ENCODE measurements at regions not wholly inside any gene's neighbourhood (a gene's known extent, or its start where the extent isn't known, plus 50 kb on each side); places are given as distances from the start of the nearest gene placed in this dataset.

DNA sequence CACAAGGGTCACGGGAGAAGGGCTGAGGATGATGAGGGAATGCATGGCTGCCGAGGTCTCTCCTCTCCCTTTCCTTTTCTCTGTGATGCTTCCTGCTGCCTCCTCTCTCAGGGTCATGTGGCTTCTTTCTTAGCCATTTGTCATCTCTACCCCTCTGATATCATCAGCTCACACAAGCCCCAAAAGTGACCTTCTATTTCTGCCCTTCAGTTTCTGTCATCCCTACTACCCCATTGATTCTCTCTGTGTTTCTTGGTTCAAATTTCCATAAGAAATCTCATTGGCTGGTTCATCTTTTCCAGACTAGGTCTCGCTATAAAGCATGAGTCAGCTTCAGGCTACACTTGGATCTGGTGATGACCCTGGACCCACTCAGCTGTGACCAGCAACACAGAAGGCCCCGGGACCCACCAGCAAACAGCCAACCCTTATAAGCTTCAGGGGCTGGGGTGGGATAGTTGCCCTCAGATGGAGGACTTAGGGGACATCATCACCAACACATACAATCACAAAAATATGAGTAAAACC lies 284.3 kb downstream of the SKAP2 start:
- Histone ChIP-seq H3K4me1 (no peaks in the 10 kb centered on the region), H3K27me3 (no peaks in the 10 kb centered on the region), H3K36me3 (no peaks in the 10 kb centered on the region), H3K4me3 (no peak overlapping the region), H3K27ac (no peak overlapping the region), H3K9me3 (no peaks in the 10 kb centered on the region)
- TF ChIP-seq POLR2A (IDR thresholded peaks at IDR 0.05) = no peak
- TF ChIP-seq, protein P1, sequence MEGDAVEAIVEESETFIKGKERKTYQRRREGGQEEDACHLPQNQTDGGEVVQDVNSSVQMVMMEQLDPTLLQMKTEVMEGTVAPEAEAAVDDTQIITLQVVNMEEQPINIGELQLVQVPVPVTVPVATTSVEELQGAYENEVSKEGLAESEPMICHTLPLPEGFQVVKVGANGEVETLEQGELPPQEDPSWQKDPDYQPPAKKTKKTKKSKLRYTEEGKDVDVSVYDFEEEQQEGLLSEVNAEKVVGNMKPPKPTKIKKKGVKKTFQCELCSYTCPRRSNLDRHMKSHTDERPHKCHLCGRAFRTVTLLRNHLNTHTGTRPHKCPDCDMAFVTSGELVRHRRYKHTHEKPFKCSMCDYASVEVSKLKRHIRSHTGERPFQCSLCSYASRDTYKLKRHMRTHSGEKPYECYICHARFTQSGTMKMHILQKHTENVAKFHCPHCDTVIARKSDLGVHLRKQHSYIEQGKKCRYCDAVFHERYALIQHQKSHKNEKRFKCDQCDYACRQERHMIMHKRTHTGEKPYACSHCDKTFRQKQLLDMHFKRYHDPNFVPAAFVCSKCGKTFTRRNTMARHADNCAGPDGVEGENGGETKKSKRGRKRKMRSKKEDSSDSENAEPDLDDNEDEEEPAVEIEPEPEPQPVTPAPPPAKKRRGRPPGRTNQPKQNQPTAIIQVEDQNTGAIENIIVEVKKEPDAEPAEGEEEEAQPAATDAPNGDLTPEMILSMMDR (IDR thresholded peaks at IDR 0.05) = no peak
- DNase-seq = no peak

DNA sequence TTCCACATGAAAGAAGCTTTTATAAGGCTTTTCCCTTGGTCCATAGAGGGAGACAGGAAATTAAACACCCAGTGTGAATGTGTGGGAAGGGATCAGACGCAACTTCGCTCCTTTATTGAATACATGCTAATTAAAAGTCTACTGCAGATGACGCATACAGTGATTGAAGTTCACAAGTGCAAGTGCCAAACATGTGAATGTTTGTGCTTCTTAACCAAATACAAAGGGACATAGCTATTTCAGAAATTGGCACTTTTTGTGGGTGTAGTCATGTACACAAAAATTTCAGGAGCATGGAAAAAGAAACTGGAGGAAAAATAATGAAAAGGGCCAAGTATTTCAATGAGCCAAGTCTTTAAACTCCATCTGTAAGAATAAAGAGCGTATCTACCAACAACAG lies 283.7 kb downstream of the SKAP2 start:
- H3K27me3 ChIP-seq = no peaks in the 10 kb centered on the region
- H3K27ac ChIP-seq = no peak overlapping the region
- H3K4me1 ChIP-seq = no peaks in the 10 kb centered on the region

DNA sequence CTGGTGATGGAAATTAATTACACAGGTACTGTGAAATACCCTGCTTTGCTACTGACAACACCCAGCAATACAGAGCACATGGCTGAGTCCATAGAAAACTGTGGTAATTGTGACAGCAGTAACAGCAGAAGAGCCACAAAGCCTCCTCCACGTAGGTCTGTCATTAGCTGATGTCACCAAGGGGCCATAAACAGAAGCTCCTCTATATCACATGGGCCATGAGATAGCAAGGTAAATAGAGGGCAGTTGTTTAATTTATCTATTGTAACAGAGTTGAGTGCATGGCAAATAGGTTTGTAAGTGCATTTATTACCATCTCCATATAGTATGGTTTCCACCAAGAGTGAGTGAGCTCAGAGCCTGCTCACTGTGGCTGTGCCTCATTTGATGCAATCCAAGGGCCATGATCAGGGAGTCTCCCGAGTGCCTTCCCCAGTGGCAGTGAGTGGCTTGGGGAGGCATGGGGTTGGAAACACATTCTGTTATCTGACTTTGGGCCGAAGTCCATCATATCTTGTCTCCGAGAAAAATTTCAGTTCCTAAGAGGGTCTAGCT lies 281.2 kb downstream of the SKAP2 start:
- no peak for TF ChIP-seq POLR2A (IDR thresholded peaks at IDR 0.05)
- TF ChIP-seq, protein P1 (IDR thresholded peaks at IDR 0.05) = no peak
- DNase-seq = no peak
- Histone ChIP-seq H3K4me1 (no peaks in the 10 kb centered on the region), H3K9me3 (no peaks in the 10 kb centered on the region), H3K27me3 (no peaks in the 10 kb centered on the region), H3K36me3 (no peaks in the 10 kb centered on the region), H3K4me3 (no peak overlapping the region), H3K27ac (no peak overlapping the region)

More for the DNA sequence above, 283.7 kb downstream of the SKAP2 start:
- no peak for DNase-seq
- Histone ChIP-seq H3K36me3 (no peaks in the 10 kb centered on the region), H3K9me3 (no peaks in the 10 kb centered on the region), H3K4me3 (no peak overlapping the region)
- no peak for TF ChIP-seq POLR2A (IDR thresholded peaks at IDR 0.05)
- TF ChIP-seq, protein P1 (IDR thresholded peaks at IDR 0.05) = no peak

DNA sequence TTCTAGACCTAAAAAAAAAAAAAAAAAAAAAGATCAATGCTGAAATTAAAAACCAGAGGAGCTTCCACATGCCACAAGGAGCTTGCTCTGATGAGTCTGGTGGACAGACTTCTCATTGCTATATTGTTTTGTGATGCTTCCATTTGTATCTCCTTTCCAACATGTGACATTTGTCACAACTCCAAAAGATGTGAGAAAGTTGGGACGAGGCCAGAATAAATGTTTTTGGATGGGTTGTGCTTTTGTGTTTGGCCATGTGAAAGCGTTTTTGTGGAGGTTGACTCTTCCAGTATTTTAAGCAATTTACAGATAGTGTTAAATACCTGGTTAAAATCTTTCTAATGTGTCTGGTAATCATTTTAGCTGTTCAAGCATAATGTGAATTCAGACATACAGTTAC lies 280.1 kb downstream of the SKAP2 start:
- TF ChIP-seq, protein P1 (IDR thresholded peaks at IDR 0.05) = no peak
- no peak for TF ChIP-seq POLR2A (IDR thresholded peaks at IDR 0.05)
- no peak for DNase-seq
- Histone ChIP-seq H3K27me3 (no peaks in the 10 kb centered on the region), H3K4me3 (no peak overlapping the region), H3K27ac (no peak overlapping the region), H3K9me3 (no peaks in the 10 kb centered on the region), H3K36me3 (no peaks in the 10 kb centered on the region), H3K4me1 (no peaks in the 10 kb centered on the region)

DNA sequence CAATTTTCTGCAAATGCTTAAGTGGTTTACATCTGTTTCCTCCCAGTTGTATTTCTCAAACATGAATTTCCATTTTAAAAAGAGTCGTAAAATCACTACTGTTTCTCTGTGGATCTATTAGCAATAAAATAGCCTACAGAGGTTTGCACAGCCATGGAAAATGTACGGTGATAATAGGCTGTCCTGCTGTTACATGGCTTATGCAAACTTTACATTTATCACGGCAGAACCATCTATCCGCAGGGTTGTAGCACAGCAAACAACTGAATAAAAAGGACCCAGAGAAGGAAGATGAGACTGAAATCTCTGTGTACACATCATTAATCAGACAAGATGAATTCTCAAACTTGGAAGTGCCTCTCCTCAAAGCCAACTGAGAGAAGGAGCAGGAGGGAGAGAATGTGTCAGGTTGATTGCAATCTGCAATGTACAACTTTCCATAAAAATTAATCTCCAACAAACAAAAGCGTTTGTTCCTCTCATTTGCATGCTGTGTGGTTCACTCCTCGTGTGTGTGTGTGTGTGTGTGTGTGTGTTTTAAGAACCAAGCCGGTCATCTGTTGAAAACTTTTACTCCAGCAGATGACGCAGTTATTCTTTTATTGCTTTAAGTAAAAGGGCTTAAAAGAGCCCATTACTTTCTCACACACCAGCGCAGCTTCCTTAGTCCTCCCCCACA lies 279.3 kb downstream of the SKAP2 start:
- H3K4me3 ChIP-seq = no peak overlapping the region
- H3K27me3 ChIP-seq = no peaks in the 10 kb centered on the region
- DNase-seq = no peak
- TF ChIP-seq POLR2A (IDR thresholded peaks at IDR 0.05) = no peak
- TF ChIP-seq, protein P1 (IDR thresholded peaks at IDR 0.05) = no peak
- no peaks in the 10 kb centered on the region for H3K4me1 ChIP-seq
- no peaks in the 10 kb centered on the region for H3K36me3 ChIP-seq
- no peak overlapping the region for H3K27ac ChIP-seq
- H3K9me3 ChIP-seq = no peaks in the 10 kb centered on the region

Measured in Peyer's patch (tissue), 4 donors.